Activated B cell treated with CpG ODN at 0.5 μM for 24 hours (primary cell): ENCODE measurements at regions not wholly inside any gene's neighbourhood (a gene's known extent, or its start where the extent isn't known, plus 50 kb on each side); places are given as distances from the start of the nearest gene placed in this dataset.

Experiments used
- ATAC-seq: fragments of 200-7000 bp; cut with Tn5 transposase; one replicate; pipeline ENCODE4 v1.10.0; 2021; ENCODE audit warnings: low read depth, mild to moderate bottlenecking, moderate library complexity
- CTCF ChIA-PET: fragments of 350-600 bp; sonication (Branson Sonifier 250); formaldehyde crosslinking; loops from one replicate; lab custom pipeline; 2021; ENCODE audit warnings: antibody characterized with exemption; lab: Charles Lee
- POLR2A ChIA-PET: fragments of 350-600 bp; sonication (Branson Sonifier 250); formaldehyde crosslinking; loops from one replicate; lab custom pipeline; 2021; ENCODE audit warnings: antibody characterized with exemption; lab: Charles Lee
- DNase-seq: peaks from one replicate; pipeline ENCODE4 v3.0.0; 2022
- H3K27ac Mint-ChIP-seq: one replicate; pipeline ENCODE4 v1.8.0; 2020; ENCODE audit warnings: mixed read lengths
- H3K27me3 Mint-ChIP-seq: one replicate; pipeline ENCODE4 v1.8.0; 2021; ENCODE audit warnings: mixed read lengths
- H3K36me3 Mint-ChIP-seq: one replicate; pipeline ENCODE4 v1.8.0; 2021; ENCODE audit warnings: low read depth, mixed read lengths
- H3K4me1 Mint-ChIP-seq: one replicate; pipeline ENCODE4 v1.8.0; 2021; ENCODE audit warnings: mixed read lengths
- H3K4me3 Mint-ChIP-seq: one replicate; pipeline ENCODE4 v1.8.0; 2020; ENCODE audit warnings: mild to moderate bottlenecking, mixed read lengths
- H3K9me3 Mint-ChIP-seq: one replicate; pipeline ENCODE4 v1.8.0; 2020; ENCODE audit warnings: mixed read lengths
- intact Hi-C: fragments of 100-400 bp; cut with micrococcal nuclease; formaldehyde crosslinking; loops from one replicate; pipeline ENCODE4 v1.15.1; 2024
- TF ChIP-seq, protein P1 (sequence below): fragments of 200-600 bp; IDR thresholded peaks from one replicate; pipeline ENCODE4 v1.8.0; 2022; ENCODE audit warnings: antibody characterized with exemption, mild to moderate bottlenecking

DNA sequence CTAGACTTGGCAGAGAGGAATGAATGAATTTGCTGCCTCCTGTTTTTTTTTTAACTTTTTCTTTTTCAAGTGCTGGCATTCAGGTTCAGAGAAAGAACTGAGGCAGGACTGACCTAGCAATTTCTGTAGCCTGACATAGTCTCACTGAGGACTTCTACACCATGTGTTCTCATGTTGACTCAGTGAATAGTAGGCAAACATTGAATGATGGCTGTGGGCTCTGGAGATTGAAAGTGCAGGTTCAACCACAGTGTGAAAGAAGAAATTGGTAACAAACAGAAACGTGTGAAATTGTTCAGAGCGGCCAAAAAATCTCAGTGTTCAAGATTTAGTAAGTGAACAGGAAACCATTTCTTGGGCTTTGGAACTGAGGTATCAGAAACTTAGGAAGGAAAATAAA lies 322.4 kb upstream of the GHITM start:
- no peak for DNase-seq
- no peaks in the 10 kb centered on the region for H3K36me3 Mint-ChIP-seq
- intact Hi-C loops = no loop called here
- H3K4me1 Mint-ChIP-seq = no peaks in the 10 kb centered on the region
- POLR2A ChIA-PET = no interaction called here
- ATAC-seq = no peak
- H3K27ac Mint-ChIP-seq = no peak overlapping the region
- CTCF ChIA-PET = no interaction called here
- no peaks in the 10 kb centered on the region for H3K9me3 Mint-ChIP-seq
- TF ChIP-seq, protein P1, sequence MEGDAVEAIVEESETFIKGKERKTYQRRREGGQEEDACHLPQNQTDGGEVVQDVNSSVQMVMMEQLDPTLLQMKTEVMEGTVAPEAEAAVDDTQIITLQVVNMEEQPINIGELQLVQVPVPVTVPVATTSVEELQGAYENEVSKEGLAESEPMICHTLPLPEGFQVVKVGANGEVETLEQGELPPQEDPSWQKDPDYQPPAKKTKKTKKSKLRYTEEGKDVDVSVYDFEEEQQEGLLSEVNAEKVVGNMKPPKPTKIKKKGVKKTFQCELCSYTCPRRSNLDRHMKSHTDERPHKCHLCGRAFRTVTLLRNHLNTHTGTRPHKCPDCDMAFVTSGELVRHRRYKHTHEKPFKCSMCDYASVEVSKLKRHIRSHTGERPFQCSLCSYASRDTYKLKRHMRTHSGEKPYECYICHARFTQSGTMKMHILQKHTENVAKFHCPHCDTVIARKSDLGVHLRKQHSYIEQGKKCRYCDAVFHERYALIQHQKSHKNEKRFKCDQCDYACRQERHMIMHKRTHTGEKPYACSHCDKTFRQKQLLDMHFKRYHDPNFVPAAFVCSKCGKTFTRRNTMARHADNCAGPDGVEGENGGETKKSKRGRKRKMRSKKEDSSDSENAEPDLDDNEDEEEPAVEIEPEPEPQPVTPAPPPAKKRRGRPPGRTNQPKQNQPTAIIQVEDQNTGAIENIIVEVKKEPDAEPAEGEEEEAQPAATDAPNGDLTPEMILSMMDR = no peak
- H3K27me3 Mint-ChIP-seq = no peaks in the 10 kb centered on the region
- no peak overlapping the region for H3K4me3 Mint-ChIP-seq

DNA sequence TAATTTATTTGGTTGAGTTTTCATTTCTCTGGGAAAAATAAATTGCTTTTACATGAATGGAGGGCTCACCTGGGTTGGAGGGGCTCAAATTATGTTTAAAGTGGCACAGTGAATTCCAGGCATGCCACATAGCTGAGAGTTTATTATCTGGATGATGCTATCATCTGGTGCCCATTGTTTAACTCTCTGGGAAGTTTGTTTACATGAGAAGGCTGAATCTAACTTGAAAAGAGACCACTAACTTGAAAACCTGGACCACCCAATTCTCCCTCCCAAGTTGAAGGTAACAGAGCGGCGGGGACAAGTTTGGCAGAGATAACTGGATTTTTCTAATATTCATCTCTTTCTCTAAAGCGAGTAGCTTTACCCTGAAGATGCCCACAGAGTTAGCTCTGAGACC lies 321.5 kb upstream of the GHITM start:
- H3K9me3 Mint-ChIP-seq = no peaks in the 10 kb centered on the region
- no peaks in the 10 kb centered on the region for H3K36me3 Mint-ChIP-seq
- H3K27ac Mint-ChIP-seq = no peak overlapping the region
- TF ChIP-seq, protein P1 = no peak
- ATAC-seq = no peak
- ChIA-PET POLR2A (no interaction called here), CTCF (no interaction called here)
- intact Hi-C loops = no loop called here
- H3K4me3 Mint-ChIP-seq = no peak overlapping the region
- DNase-seq = no peak
- no peaks in the 10 kb centered on the region for H3K27me3 Mint-ChIP-seq
- no peaks in the 10 kb centered on the region for H3K4me1 Mint-ChIP-seq

DNA sequence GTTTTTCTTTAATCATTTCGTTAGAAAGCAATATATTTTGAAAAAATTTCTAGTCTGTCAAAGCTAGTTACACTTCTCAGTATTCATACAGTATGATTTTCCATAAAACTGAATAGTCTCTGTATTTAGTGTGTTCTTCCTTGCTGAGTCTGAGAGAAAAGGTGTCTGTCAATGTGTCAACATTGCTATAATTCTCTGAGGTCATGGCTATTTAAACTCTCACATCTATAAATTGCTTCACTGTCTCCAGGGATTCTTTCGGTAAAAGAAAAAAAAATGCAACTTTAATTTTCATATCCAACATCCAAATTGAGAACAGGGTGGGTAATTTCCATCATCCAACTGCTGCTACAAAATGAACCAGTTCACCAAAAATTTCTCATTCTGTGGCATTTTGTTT lies 319.7 kb upstream of the GHITM start:
- no peak overlapping the region for H3K27ac Mint-ChIP-seq
- no peaks in the 10 kb centered on the region for H3K27me3 Mint-ChIP-seq
- CTCF ChIA-PET = no interaction called here
- H3K9me3 Mint-ChIP-seq = no peaks in the 10 kb centered on the region
- no peak for ATAC-seq
- H3K4me3 Mint-ChIP-seq = no peak overlapping the region
- TF ChIP-seq, protein P1 = no peak
- H3K36me3 Mint-ChIP-seq = no peaks in the 10 kb centered on the region
- intact Hi-C loops = no loop called here
- DNase-seq = no peak
- no peaks in the 10 kb centered on the region for H3K4me1 Mint-ChIP-seq
- POLR2A ChIA-PET = no interaction called here

DNA sequence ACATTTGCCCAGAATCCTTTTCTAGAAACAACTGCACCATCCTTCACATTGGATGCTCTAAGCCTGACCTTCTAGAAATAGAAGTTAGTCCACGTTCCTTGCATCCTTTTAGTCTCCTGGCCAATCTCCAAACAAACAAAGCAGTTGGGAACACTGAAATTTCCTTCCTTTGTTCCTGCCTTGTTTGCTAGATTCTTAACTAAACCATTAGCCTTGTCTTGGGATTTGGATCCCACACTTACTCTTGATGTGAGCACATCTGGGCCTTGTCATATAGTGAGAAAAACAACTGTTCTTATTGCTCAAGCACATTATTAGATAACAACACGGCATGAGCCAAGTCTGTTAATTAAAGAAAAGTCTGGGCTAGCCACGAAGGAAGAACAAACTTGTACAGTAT lies 319.3 kb upstream of the GHITM start:
- DNase-seq (no peak), ATAC-seq (no peak)
- no peaks in the 10 kb centered on the region for H3K4me1 Mint-ChIP-seq
- H3K4me3 Mint-ChIP-seq = no peak overlapping the region
- H3K9me3 Mint-ChIP-seq = no peaks in the 10 kb centered on the region
- H3K27me3 Mint-ChIP-seq = no peaks in the 10 kb centered on the region
- intact Hi-C loops = no loop called here
- H3K27ac Mint-ChIP-seq = no peak overlapping the region
- H3K36me3 Mint-ChIP-seq = no peaks in the 10 kb centered on the region
- TF ChIP-seq, protein P1 = no peak
- CTCF ChIA-PET = no interaction called here
- POLR2A ChIA-PET = no interaction called here

DNA sequence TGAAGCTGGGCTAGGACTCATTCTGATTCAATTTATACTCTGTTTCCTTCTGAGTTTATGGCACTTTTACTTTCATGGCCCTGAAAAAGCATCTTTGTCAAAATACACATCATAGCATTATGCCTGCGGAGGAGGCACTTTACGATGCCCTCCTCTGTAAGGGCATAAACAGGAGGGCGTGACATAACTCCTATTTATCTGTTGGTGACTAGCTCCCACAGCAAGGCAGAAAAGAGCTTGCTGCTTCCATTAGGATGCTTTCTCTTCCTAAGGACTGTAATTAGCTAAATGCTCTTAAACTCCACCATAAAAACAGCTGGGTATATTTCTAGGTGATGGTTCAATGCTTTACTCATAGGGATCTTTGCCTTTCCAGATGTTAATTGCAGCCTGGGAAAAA lies 315.2 kb upstream of the GHITM start:
- ChIA-PET POLR2A (no interaction called here), CTCF (no interaction called here)
- Mint-ChIP-seq H3K27ac (no peak overlapping the region), H3K27me3 (no peaks in the 10 kb centered on the region), H3K9me3 (peaks cover 3% of the 10 kb centered on the region), H3K4me1 (no peaks in the 10 kb centered on the region), H3K4me3 (no peak overlapping the region), H3K36me3 (no peaks in the 10 kb centered on the region)
- no peak for ATAC-seq
- DNase-seq = no peak
- TF ChIP-seq, protein P1 = no peak
- intact Hi-C loops = no loop called here
